ENCODE measurements at regions not wholly inside any gene's neighbourhood (a gene's known extent, or its start where the extent isn't known, plus 50 kb on each side); places are given as distances from the start of the nearest gene placed in this dataset.
A peak's percentile ranks its signal among the peaks of the same experiment; 100 is the strongest.

GRCh38 chr5:98713856-98714255 is 59.6 kb upstream of the RGMB start:
- H2AFZ ChIP-seq (replicated peaks; ENCODE audit: low read length, poor library complexity) = no peak overlapping the region
- H3K18ac ChIP-seq (ENCODE audit: low read depth, low read length) = no peak overlapping the region
- no peak overlapping the region for H3K14ac ChIP-seq (replicated peaks; ENCODE audit: low read depth, low read length)
- no peak for DNase-seq
- dilution Hi-C loops (cut with HindIII; ENCODE audit: low sequenced_read_pairs, unreplicated experiment) (no loop called here), intact Hi-C loops (cut with micrococcal nuclease) (no loop called here), in situ Hi-C loops (cut with MboI; ENCODE audit: low sequenced_read_pairs) (no loop called here)
- H2AK5ac ChIP-seq (ENCODE audit: low read depth, low read length) = no peak overlapping the region
- H3K23ac ChIP-seq (ENCODE audit: low read depth, low read length) = no peak overlapping the region
- no peaks in the 10 kb centered on the region for H3K79me1 ChIP-seq (ENCODE audit: low read depth in 1 of 2, low read length in 2 of 2)
- H3K4me3 ChIP-seq (ENCODE audit: insufficient read depth, low read depth, low read length) = no peak overlapping the region
- H4K20me1 ChIP-seq (ENCODE audit: insufficient read depth, low read length) = no peaks in the 10 kb centered on the region
- no peak overlapping the region for H4K5ac ChIP-seq (ENCODE audit: low read depth, low read length)
- no peak overlapping the region for H4K8ac ChIP-seq (ENCODE audit: low read depth in 2 of 2, low read length in 2 of 2)
- no peaks in the 10 kb centered on the region for H3K36me3 ChIP-seq (ENCODE audit: control insufficient read depth, insufficient read depth, low read length)
- POLR2A ChIA-PET (ENCODE audit: unreplicated experiment) = no interaction called here
- no peak overlapping the region for H2BK15ac ChIP-seq (ENCODE audit: low read depth, low read length)
- CTCF ChIA-PET = no interaction called here
- no peak overlapping the region for H3K4me2 ChIP-seq (ENCODE audit: low read depth, low read length)
- no peak overlapping the region for H2AK9ac ChIP-seq (replicated peaks; ENCODE audit: low read depth, low read length, poor library complexity)
- H3K9me1 ChIP-seq (ENCODE audit: insufficient read depth, low read length) = no peaks in the 10 kb centered on the region
- H3K27me3 ChIP-seq (ENCODE audit: control insufficient read depth, insufficient read depth, low read length) = no peaks in the 10 kb centered on the region
- no peak overlapping the region for H2BK20ac ChIP-seq (ENCODE audit: low read depth, low read length)
- no TSS peak for BruUV-seq (replicated peaks)
- no peak overlapping the region for H3K9ac ChIP-seq (ENCODE audit: low read depth, low read length)
- no peak for ATAC-seq (ENCODE audit: low read depth)
- no peak overlapping the region for H3K27ac ChIP-seq (ENCODE audit: insufficient read depth, low read length)
- no peaks in the 10 kb centered on the region for H3K9me3 ChIP-seq (ENCODE audit: control insufficient read depth, insufficient read depth, low read length)
- no peak overlapping the region for H4K91ac ChIP-seq (ENCODE audit: insufficient read depth, low read depth, low read length)
- H3K4ac ChIP-seq (ENCODE audit: low read depth, low read length) = no peak overlapping the region
- no peak for TF ChIP-seq RAD21 (IDR thresholded peaks at IDR 0.05; ENCODE audit: low read length)
- peak; percentile 99 for TF ChIP-seq MAFK (IDR thresholded peaks at IDR 0.05; ENCODE audit: low read depth, low read length)
- no peak for TF ChIP-seq USF2 (IDR thresholded peaks at IDR 0.05; ENCODE audit: low read depth, low read length)
- no peaks in the 10 kb centered on the region for H3K4me1 ChIP-seq (ENCODE audit: control insufficient read depth, insufficient read depth, low read length)
- no peak overlapping the region for H2BK5ac ChIP-seq (ENCODE audit: low read depth, low read length, poor library complexity, severe bottlenecking)
- no peak overlapping the region for H3K56ac ChIP-seq (ENCODE audit: extremely low read depth, insufficient read depth, low read length)
- no peak overlapping the region for H2BK120ac ChIP-seq (ENCODE audit: low read depth, low read length)
